ENCODE measurements at regions not wholly inside any gene's neighbourhood (a gene's known extent, or its start where the extent isn't known, plus 50 kb on each side); places are given as distances from the start of the nearest gene placed in this dataset.

- Histone ChIP-seq H3K9me3 (ENCODE audit: control insufficient read depth in 5 of 5, low read length in 5 of 5) (peaks cover 0 to 4% (median 0%) of the 10 kb centered on the region in 5 donors), H3K27ac (ENCODE audit: low read depth, low read length) (no peak overlapping the region), H3K4me3 (ENCODE audit: low read depth in 1 of 5, low read length in 5 of 5) (no peak overlapping the region), H3K9ac (ENCODE audit: low read length in 5 of 5) (no peak overlapping the region), H3K27me3 (ENCODE audit: control insufficient read depth in 5 of 5, insufficient read depth in 4 of 5, low read length in 5 of 5) (no peaks in the 10 kb centered on the region), H3K4me1 (ENCODE audit: control insufficient read depth in 5 of 5, insufficient read depth in 5 of 5, low read length in 5 of 5) (no peaks in the 10 kb centered on the region), H3K36me3 (ENCODE audit: control insufficient read depth in 5 of 5, insufficient read depth in 5 of 5, low read length in 5 of 5) (no peaks in the 10 kb centered on the region)
Measured at GRCh38 chr15:46111730-46112129, 476.9 kb downstream of the SQOR start.

- Histone ChIP-seq H3K9ac (ENCODE audit: low read length in 5 of 5) (no peak overlapping the region), H3K4me1 (ENCODE audit: control insufficient read depth in 5 of 5, insufficient read depth in 5 of 5, low read length in 5 of 5) (no peaks in the 10 kb centered on the region), H3K27me3 (ENCODE audit: control insufficient read depth in 5 of 5, insufficient read depth in 4 of 5, low read length in 5 of 5) (no peaks in the 10 kb centered on the region), H3K27ac (ENCODE audit: low read depth, low read length) (no peak overlapping the region), H3K36me3 (ENCODE audit: control insufficient read depth in 5 of 5, insufficient read depth in 5 of 5, low read length in 5 of 5) (no peaks in the 10 kb centered on the region), H3K9me3 (ENCODE audit: control insufficient read depth in 5 of 5, low read length in 5 of 5) (peaks cover 0 to 3% (median 0%) of the 10 kb centered on the region in 5 donors), H3K4me3 (ENCODE audit: low read depth in 1 of 5, low read length in 5 of 5) (no peak overlapping the region)
Measured at GRCh38 chr15:46117071-46117470, 482.2 kb downstream of the SQOR start.

- no peaks in the 10 kb centered on the region for H3K36me3 ChIP-seq (ENCODE audit: control insufficient read depth in 5 of 5, insufficient read depth in 5 of 5, low read length in 5 of 5)
- no peak overlapping the region for H3K4me3 ChIP-seq (ENCODE audit: low read depth in 1 of 5, low read length in 5 of 5)
- H3K27ac ChIP-seq (ENCODE audit: low read depth, low read length) = no peak overlapping the region
- no peaks in the 10 kb centered on the region for H3K27me3 ChIP-seq (ENCODE audit: control insufficient read depth in 5 of 5, insufficient read depth in 4 of 5, low read length in 5 of 5)
- H3K4me1 ChIP-seq (ENCODE audit: control insufficient read depth in 5 of 5, insufficient read depth in 5 of 5, low read length in 5 of 5) = no peaks in the 10 kb centered on the region
- H3K9me3 ChIP-seq (ENCODE audit: control insufficient read depth in 5 of 5, low read length in 5 of 5) = peaks cover 0 to 16% (median 5%) of the 10 kb centered on the region in 5 donors
- no peak overlapping the region for H3K9ac ChIP-seq (ENCODE audit: low read length in 5 of 5)
Measured at GRCh38 chr15:46120713-46121112, 485.9 kb downstream of the SQOR start.

- H3K27ac ChIP-seq (ENCODE audit: low read depth, low read length) = no peak overlapping the region
- no peak overlapping the region for H3K9ac ChIP-seq (ENCODE audit: low read length in 5 of 5)
- H3K4me3 ChIP-seq (ENCODE audit: low read depth in 1 of 5, low read length in 5 of 5) = no peak overlapping the region
- H3K9me3 ChIP-seq (ENCODE audit: control insufficient read depth in 5 of 5, low read length in 5 of 5) = peaks cover 0 to 16% (median 5%) of the 10 kb centered on the region in 5 donors
- H3K27me3 ChIP-seq (ENCODE audit: control insufficient read depth in 5 of 5, insufficient read depth in 4 of 5, low read length in 5 of 5) = no peaks in the 10 kb centered on the region
- H3K36me3 ChIP-seq (ENCODE audit: control insufficient read depth in 5 of 5, insufficient read depth in 5 of 5, low read length in 5 of 5) = no peaks in the 10 kb centered on the region
- H3K4me1 ChIP-seq (ENCODE audit: control insufficient read depth in 5 of 5, insufficient read depth in 5 of 5, low read length in 5 of 5) = no peaks in the 10 kb centered on the region
Measured at GRCh38 chr15:46121441-46121840, 486.6 kb downstream of the SQOR start.

- no peak overlapping the region for H3K9ac ChIP-seq (ENCODE audit: low read length in 5 of 5)
- H3K4me1 ChIP-seq (ENCODE audit: control insufficient read depth in 5 of 5, insufficient read depth in 5 of 5, low read length in 5 of 5) = no peaks in the 10 kb centered on the region
- no peaks in the 10 kb centered on the region for H3K27me3 ChIP-seq (ENCODE audit: control insufficient read depth in 5 of 5, insufficient read depth in 4 of 5, low read length in 5 of 5)
- peaks cover 0 to 20% (median 5%) of the 10 kb centered on the region in 5 donors for H3K9me3 ChIP-seq (ENCODE audit: control insufficient read depth in 5 of 5, low read length in 5 of 5)
- H3K4me3 ChIP-seq (ENCODE audit: low read depth in 1 of 5, low read length in 5 of 5) = no peak overlapping the region
- no peak overlapping the region for H3K27ac ChIP-seq (ENCODE audit: low read depth, low read length)
- no peaks in the 10 kb centered on the region for H3K36me3 ChIP-seq (ENCODE audit: control insufficient read depth in 5 of 5, insufficient read depth in 5 of 5, low read length in 5 of 5)
Measured at GRCh38 chr15:46126581-46126980, 491.8 kb downstream of the SQOR start.

GRCh38 chr15:46127361-46127874, 492.6 kb downstream of the SQOR start:
- no peaks in the 10 kb centered on the region for H3K27me3 ChIP-seq (ENCODE audit: control insufficient read depth in 5 of 5, insufficient read depth in 4 of 5, low read length in 5 of 5)
- H3K4me3 ChIP-seq (ENCODE audit: low read depth in 1 of 5, low read length in 5 of 5) = no peak overlapping the region
- no peaks in the 10 kb centered on the region for H3K4me1 ChIP-seq (ENCODE audit: control insufficient read depth in 5 of 5, insufficient read depth in 5 of 5, low read length in 5 of 5)
- no peak overlapping the region for H3K27ac ChIP-seq (ENCODE audit: low read depth, low read length)
- H3K9ac ChIP-seq (ENCODE audit: low read length in 5 of 5) = no peak overlapping the region
- H3K9me3 ChIP-seq (ENCODE audit: control insufficient read depth in 5 of 5, low read length in 5 of 5) = peaks cover 2 to 19% (median 12%) of the 10 kb centered on the region in 5 donors
- H3K36me3 ChIP-seq (ENCODE audit: control insufficient read depth in 5 of 5, insufficient read depth in 5 of 5, low read length in 5 of 5) = no peaks in the 10 kb centered on the region

GRCh38 chr15:46129145-46129544, 494.3 kb downstream of the SQOR start:
- H3K4me3 ChIP-seq (ENCODE audit: low read depth in 1 of 5, low read length in 5 of 5) = no peak overlapping the region
- H3K36me3 ChIP-seq (ENCODE audit: control insufficient read depth in 5 of 5, insufficient read depth in 5 of 5, low read length in 5 of 5) = no peaks in the 10 kb centered on the region
- H3K9ac ChIP-seq (ENCODE audit: low read length in 5 of 5) = no peak overlapping the region
- H3K4me1 ChIP-seq (ENCODE audit: control insufficient read depth in 5 of 5, insufficient read depth in 5 of 5, low read length in 5 of 5) = no peaks in the 10 kb centered on the region
- H3K27me3 ChIP-seq (ENCODE audit: control insufficient read depth in 5 of 5, insufficient read depth in 4 of 5, low read length in 5 of 5) = no peaks in the 10 kb centered on the region
- H3K9me3 ChIP-seq (ENCODE audit: control insufficient read depth in 5 of 5, low read length in 5 of 5) = peaks cover 0 to 12% (median 7%) of the 10 kb centered on the region in 5 donors
- no peak overlapping the region for H3K27ac ChIP-seq (ENCODE audit: low read depth, low read length)

GRCh38 chr15:46131876-46132275, 497.0 kb downstream of the SQOR start:
- no peaks in the 10 kb centered on the region for H3K27me3 ChIP-seq (ENCODE audit: control insufficient read depth in 5 of 5, insufficient read depth in 4 of 5, low read length in 5 of 5)
- no peaks in the 10 kb centered on the region for H3K36me3 ChIP-seq (ENCODE audit: control insufficient read depth in 5 of 5, insufficient read depth in 5 of 5, low read length in 5 of 5)
- H3K4me3 ChIP-seq (ENCODE audit: low read depth in 1 of 5, low read length in 5 of 5) = no peak overlapping the region
- no peak overlapping the region for H3K27ac ChIP-seq (ENCODE audit: low read depth, low read length)
- peaks cover 0 to 16% (median 12%) of the 10 kb centered on the region in 5 donors for H3K9me3 ChIP-seq (ENCODE audit: control insufficient read depth in 5 of 5, low read length in 5 of 5)
- no peak overlapping the region for H3K9ac ChIP-seq (ENCODE audit: low read length in 5 of 5)
- H3K4me1 ChIP-seq (ENCODE audit: control insufficient read depth in 5 of 5, insufficient read depth in 5 of 5, low read length in 5 of 5) = no peaks in the 10 kb centered on the region

- peaks cover 0 to 9% (median 7%) of the 10 kb centered on the region in 5 donors for H3K9me3 ChIP-seq (ENCODE audit: control insufficient read depth in 5 of 5, low read length in 5 of 5)
- no peaks in the 10 kb centered on the region for H3K27me3 ChIP-seq (ENCODE audit: control insufficient read depth in 5 of 5, insufficient read depth in 4 of 5, low read length in 5 of 5)
Measured at GRCh38 chr15:46137443-46137842, 502.6 kb downstream of the SQOR start.

GRCh38 chr15:46146002-46146401, 511.2 kb downstream of the SQOR start:
- no peak overlapping the region for H3K9ac ChIP-seq (ENCODE audit: low read length in 5 of 5)
- H3K4me3 ChIP-seq (ENCODE audit: low read depth in 1 of 5, low read length in 5 of 5) = no peak overlapping the region
- H3K9me3 ChIP-seq (ENCODE audit: control insufficient read depth in 5 of 5, low read length in 5 of 5) = peaks cover 0 to 15% (median 12%) of the 10 kb centered on the region in 5 donors
- no peaks in the 10 kb centered on the region for H3K36me3 ChIP-seq (ENCODE audit: control insufficient read depth in 5 of 5, insufficient read depth in 5 of 5, low read length in 5 of 5)
- no peak overlapping the region for H3K27ac ChIP-seq (ENCODE audit: low read depth, low read length)
- H3K27me3 ChIP-seq (ENCODE audit: control insufficient read depth in 5 of 5, insufficient read depth in 4 of 5, low read length in 5 of 5) = no peaks in the 10 kb centered on the region
- H3K4me1 ChIP-seq (ENCODE audit: control insufficient read depth in 5 of 5, insufficient read depth in 5 of 5, low read length in 5 of 5) = no peaks in the 10 kb centered on the region

More at GRCh38 chr15:46137443-46137842, 502.6 kb downstream of the SQOR start:
- no peak overlapping the region for H3K4me3 ChIP-seq (ENCODE audit: low read depth in 1 of 5, low read length in 5 of 5)
- no peak overlapping the region for H3K27ac ChIP-seq (ENCODE audit: low read depth, low read length)
- H3K36me3 ChIP-seq (ENCODE audit: control insufficient read depth in 5 of 5, insufficient read depth in 5 of 5, low read length in 5 of 5) = no peaks in the 10 kb centered on the region
- no peak overlapping the region for H3K9ac ChIP-seq (ENCODE audit: low read length in 5 of 5)
- no peaks in the 10 kb centered on the region for H3K4me1 ChIP-seq (ENCODE audit: control insufficient read depth in 5 of 5, insufficient read depth in 5 of 5, low read length in 5 of 5)

Measured in subcutaneous abdominal adipose tissue (tissue), 5 donors.